Hippocampal formation (tissue), 2 donors: ENCODE measurements at regions not wholly inside any gene's neighbourhood (a gene's known extent, or its start where the extent isn't known, plus 50 kb on each side); places are given as distances from the start of the nearest gene placed in this dataset.
"Not testable (repeated sequence)": the region's sequence is repeated elsewhere in the genome, so short reads cannot be mapped to it uniquely, and the experiment has no call there.

Experiments used
- DNase-seq, 2 donors: peaks; one replicate each; lab custom pipeline; 2025; lab: John Stamatoyannopoulos, UW

DNA sequence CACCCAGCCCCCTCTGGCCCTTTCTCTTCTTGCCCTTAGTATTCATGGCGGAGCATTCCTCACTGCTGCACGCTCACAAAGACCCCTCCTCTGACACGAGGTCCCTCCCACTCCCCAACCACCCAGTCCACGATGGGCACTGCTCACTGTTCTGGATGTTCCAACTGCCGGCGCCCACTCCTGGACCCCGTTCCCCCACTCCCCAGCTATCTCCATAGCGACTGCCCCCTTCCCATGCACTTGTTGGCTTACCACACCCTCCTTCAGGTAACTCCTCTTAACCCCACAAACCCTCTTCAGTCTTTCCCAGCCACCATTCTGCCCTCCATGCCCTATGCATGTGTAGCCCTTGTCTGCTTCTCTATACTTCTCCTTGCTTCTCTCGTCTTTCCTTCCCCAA, 961.5 kb upstream of the DEFB115 start:
- not testable (repeated sequence) for DNase-seq

GRCh38 chr20:30297878-30298595, 959.4 kb upstream of the DEFB115 start:
- not testable (repeated sequence) for DNase-seq

GRCh38 chr20:30300220-30300642, 957.2 kb upstream of the DEFB115 start:
- not testable (repeated sequence) for DNase-seq

- not testable (repeated sequence) for DNase-seq
These were observed 954.7 kb upstream of the DEFB115 start for GRCh38 chr20:30302786-30303185.

DNA sequence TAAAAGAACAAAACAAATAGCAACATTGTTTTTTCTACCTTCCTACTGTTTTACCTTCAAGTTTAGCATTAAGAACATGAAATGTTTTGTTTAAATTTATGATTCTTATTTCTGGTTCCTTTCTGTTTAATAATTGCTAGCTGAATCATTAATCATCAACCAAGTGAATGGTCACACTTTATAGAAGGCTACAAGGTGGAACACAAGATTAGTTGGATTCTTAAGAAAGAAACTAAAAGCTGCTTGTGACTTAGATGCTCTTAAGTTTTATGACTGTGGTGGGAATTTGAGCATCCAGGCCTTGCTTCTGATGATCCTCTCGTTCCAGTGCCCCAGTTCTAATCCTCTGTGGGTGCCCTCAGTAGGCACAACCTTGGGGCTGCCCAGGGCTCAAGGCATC, 947.5 kb upstream of the DEFB115 start:
- DNase-seq, result not testable (repeated sequence)

DNA sequence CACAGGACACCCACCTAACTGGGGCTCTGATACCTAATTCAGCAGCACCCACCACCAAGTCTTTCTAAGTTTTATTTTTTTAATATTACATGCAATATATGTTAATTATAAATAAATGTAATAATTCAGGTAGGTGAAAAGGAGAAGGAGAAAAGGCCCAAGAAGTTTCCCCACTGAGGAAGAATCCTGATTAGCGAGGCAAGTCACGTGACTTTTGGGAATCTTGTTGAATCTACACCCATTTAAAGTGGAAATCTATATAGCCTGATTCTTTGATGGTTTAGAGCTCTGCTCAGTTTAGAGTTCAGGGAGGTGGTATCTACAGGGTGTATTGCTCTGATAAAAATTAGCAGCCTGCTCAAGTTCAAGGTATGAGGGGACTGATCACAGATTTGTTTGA, 947.1 kb upstream of the DEFB115 start:
- DNase-seq, result not testable (repeated sequence)

DNA sequence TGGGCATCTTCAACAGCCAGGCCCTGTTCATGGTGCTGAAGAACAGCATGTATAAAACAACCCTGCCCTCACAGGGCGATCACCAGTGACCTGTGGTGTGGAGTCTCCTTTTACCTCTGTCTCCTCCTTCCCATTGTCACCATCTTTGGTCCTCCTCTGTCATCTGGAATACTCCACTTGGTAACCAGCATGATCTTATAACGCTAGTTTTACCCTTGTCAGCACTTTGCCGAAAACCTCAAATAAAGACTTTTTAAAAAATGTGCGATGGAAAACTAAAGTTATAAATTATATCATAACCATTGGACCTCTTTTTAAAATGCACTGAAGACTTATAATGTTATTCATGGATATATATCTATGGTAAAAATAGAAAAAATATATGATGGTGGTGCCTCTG, 945.2 kb upstream of the DEFB115 start:
- DNase-seq, result not testable (repeated sequence)

DNA sequence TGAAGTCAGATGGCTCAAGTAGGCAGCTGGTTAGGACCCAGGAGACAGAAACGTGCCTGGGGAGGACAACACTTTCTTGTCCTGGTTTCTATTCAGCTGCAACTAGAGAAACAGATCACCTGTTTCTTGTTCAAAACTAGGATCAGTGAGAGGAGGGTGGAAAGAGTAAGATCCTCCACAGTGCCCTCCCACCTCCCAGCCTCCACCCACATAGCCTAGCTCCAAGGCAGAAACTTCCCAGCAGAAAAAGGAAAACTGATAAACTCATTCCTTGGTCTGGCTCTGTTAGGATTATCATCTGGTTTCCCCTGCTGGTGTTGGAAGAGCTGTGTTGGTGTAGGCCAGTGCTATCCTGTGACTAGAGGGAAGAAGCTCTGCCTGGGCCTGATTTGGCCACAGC, 943.8 kb upstream of the DEFB115 start:
- DNase-seq, result not testable (repeated sequence)

DNA sequence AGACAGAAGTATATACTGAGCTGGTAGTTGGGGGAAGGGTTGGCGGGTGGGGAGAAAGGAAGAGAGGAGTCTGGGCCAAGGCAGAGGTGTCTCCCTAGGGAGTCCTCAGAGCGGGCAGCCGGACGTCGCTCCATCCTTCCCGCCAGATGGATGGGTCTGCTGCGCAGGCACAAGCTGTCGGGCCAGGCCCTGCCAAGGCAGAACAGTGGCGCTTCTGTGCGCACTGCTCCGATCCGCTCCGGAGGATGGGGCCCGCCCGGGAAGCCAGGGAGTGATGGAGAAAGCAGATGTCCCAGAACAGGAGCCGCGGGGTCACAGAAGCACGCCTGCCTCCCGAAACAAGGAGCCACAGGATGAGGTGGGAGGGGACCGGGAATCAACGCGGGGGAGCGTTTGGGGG, 941.4 kb upstream of the DEFB115 start:
- peak in 1 of 2 donors; percentile 45 for DNase-seq

- not testable (repeated sequence) for DNase-seq
These were observed 940.7 kb upstream of the DEFB115 start for GRCh38 chr20:30316532-30317299.

GRCh38 chr20:30333744-30334143, 923.7 kb upstream of the DEFB115 start:
- not testable (repeated sequence) for DNase-seq

- not testable (repeated sequence) for DNase-seq
These were observed 919.9 kb upstream of the DEFB115 start for GRCh38 chr20:30337556-30337955.

DNA sequence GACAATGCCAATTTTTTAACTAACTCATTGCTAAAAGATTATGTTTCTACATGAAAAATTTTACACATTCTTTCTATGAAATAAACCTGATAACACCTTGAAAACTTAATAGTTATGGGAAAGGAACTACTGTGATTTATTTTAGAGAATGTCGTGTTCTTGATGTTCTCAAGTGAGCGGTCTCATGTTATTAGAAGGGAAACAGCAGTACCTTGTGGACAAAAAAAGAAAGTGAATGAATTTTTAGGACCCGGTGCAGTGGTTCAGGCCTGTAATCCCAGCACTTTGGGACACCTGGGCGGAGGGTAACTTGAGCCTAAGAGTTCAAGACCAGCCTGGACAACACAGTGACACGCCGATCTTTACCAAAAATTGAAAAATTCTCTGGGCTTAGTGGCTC, 908.5 kb upstream of the DEFB115 start:
- DNase-seq, result not testable (repeated sequence)

- not testable (repeated sequence) for DNase-seq
These were observed 900.5 kb upstream of the DEFB115 start for GRCh38 chr20:30356854-30357467.

- DNase-seq, result not testable (repeated sequence)
These were observed 895.7 kb upstream of the DEFB115 start for GRCh38 chr20:30361756-30362155.

GRCh38 chr20:30376430-30376766, 881.1 kb upstream of the DEFB115 start:
- not testable (repeated sequence) for DNase-seq

DNA sequence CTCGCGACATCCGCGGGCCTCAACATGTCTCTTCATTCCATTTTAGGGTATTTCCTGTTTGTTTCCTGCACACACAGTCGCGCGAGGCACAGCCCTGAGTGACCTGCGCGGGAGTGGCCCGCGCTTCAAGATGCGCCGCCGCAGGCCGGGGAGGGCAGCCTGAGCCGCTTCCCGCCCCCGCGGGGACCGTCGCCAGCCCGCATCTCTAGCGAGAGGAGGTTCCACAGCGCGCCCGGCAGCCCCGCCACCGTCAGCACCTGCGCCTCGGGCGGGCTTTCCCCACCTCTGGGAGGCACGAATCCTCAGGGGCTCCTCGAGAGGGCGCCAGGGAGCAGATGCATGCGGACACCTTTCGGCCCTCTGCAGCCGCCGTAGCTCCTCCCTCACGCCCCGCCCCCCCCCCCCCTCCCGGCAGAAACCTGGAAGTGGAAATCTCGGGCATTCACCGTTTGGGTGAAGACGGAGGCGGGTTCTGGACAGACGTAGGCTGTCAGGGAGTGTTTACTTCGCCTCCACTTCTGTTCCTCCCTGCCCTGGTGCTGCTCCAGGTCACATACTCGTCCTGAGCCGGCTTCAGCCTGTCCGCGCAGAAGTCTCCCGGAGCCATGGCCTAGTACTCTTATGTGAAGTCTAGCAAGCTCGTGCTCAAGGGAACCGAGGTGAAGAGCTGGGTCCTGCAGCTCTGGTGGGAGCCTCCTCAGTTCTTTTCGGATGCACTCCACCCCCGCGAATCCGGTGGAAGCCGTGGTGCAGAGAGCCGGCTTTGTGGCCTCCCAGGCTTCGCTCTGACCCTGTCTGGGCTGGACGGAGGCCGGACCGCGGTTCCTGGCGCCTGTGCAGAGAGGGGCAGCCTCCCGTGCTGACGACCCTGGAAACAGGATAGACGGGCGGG, 880.5 kb upstream of the DEFB115 start:
- DNase-seq, result peak; percentile 48 to 81

DNA sequence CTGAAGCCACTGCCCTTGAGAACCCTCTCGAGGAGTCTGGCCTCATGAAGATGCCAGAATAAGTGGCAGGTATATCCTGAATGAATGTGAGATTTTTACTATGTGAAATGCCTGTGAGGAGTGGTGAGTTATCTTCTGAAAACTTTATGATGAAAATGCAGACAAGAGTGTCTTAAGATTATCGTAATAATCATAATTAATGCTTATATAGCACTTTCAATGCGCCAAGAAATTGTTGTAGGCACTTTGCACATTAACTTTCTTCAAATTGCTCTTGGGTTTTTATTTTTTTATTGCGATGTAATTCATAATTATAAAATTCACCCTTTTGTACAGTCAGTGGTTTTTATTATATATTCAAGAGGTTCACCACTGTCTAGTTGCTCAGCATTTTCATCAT, 879.1 kb upstream of the DEFB115 start:
- not testable (repeated sequence) for DNase-seq

- DNase-seq, result not testable (repeated sequence)
These were observed 878.7 kb upstream of the DEFB115 start for GRCh38 chr20:30378721-30379120.

DNA sequence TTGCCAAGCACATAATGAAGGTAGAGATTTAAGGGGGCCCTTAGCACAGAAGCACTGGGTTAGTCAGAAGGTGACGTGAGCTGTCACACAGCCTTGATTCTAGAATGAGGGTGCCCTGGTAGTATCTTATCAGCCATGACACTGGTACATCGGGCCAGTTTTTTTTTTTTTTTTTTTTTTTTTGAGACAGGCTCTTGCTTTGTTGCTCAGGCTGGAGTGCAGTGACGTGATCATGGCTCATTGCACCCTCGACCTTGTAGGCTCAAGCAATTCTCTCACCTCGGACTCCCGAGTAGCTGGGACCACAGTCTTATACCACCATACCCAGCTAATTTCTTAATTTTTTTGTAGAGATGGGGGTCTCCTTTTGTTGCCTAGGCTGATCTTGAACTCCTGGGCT, 872.6 kb upstream of the DEFB115 start:
- DNase-seq, result not testable (repeated sequence)

DNA sequence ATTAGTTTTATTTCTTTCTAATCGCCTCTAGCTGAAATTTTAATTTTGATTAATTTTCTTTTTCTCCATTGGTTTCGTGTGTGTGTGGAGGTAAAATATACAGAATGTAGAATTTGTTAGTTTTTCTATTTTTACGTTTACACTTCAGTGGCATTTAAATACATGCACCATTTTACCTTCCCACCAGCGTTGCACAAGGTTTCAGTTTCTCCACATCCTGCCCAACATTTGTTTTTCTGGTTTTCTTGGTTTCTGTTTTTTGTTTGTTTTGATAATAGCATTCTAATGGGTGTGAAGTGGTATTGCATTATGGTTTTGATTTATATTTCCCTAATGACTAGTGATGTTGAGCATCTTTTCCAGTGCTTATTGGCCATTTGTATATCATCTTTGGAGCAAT, 871.4 kb upstream of the DEFB115 start:
- DNase-seq, result not testable (repeated sequence)

GRCh38 chr20:30387823-30388222, 869.6 kb upstream of the DEFB115 start:
- not testable (repeated sequence) for DNase-seq
